ENCODE measurements at regions not wholly inside any gene's neighbourhood (a gene's known extent, or its start where the extent isn't known, plus 50 kb on each side); places are given as distances from the start of the nearest gene placed in this dataset.

DNA sequence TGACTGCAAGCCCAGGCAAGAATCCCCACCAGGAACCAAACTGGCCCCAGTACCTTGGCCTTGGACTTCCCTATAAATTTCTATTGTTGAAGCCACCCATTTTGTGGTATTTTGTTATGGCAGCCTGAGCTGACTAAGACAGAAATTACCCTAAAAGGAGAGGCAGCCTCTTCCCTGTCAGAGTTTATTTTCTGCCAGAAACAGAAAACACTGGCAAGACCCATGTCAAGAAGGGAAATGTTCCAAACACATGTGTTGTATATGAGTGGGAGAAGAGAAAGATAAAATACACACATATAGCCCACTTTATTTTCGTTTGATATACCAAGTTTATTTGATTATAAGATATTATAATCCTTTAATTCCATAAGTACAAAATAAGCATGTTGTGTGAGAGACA, 225.1 kb upstream of the FSHR start:
- no peak overlapping the region for H3K4me2 ChIP-seq (ENCODE audit: insufficient read depth, insufficient read length, low read length)
- no peaks in the 10 kb centered on the region for H3K23me2 ChIP-seq (ENCODE audit: insufficient read length, low read depth, low read length, poor library complexity, severe bottlenecking)
- H3K4me1 ChIP-seq (ENCODE audit: insufficient read depth, low read length): no peaks in the 10 kb centered on the region; the same call in 1 of the 2 replicates
- H3K4ac ChIP-seq (ENCODE audit: low read depth, low read length): no peak overlapping the region
- H2BK120ac ChIP-seq (ENCODE audit: low read depth, low read length, poor library complexity, severe bottlenecking): no peak overlapping the region
- H4K8ac ChIP-seq (replicated peaks; ENCODE audit: insufficient read length, low read depth, low read length): no peak overlapping the region
- Mint-ChIP-seq H3K27ac (no peak overlapping the region), H3K4me3 (no peak overlapping the region), H3K4me1 (peaks cover 7 to 18% of the 10 kb centered on the region in 2 experiments), H3K9me3 (peaks cover 0 to 3% of the 10 kb centered on the region in 2 experiments; a peak in 1 of 5 replicates), H3K27me3 (ENCODE audit: low read depth) (no peaks in the 10 kb centered on the region), H3K36me3 (ENCODE audit: insufficient read depth in 1 of 3, low read depth in 3 of 3) (no peaks in the 10 kb centered on the region)
- H2BK5ac ChIP-seq (ENCODE audit: insufficient read length, low read length): no peak overlapping the region
- H3K18ac ChIP-seq (ENCODE audit: insufficient read length, low read depth, low read length): no peak overlapping the region
- H2BK15ac ChIP-seq (ENCODE audit: low read depth, low read length): no peak overlapping the region
- no peaks in the 10 kb centered on the region for H3K27me3 ChIP-seq (ENCODE audit: insufficient read depth, low read length)
- no peak overlapping the region for H2BK12ac ChIP-seq (ENCODE audit: insufficient read length, low read depth, low read length)
- no peak overlapping the region for H2BK20ac ChIP-seq (ENCODE audit: low read depth, low read length, poor library complexity, severe bottlenecking)
- no peak overlapping the region for H3K27ac ChIP-seq (ENCODE audit: insufficient read length, low read depth, low read length)
- H3K9me3 ChIP-seq (ENCODE audit: control insufficient read depth, low read depth, low read length): no peaks in the 10 kb centered on the region
- DNase-seq: no peak
- no peak overlapping the region for H4K91ac ChIP-seq (ENCODE audit: insufficient read length, low read depth, low read length)
- no peak overlapping the region for H2AK5ac ChIP-seq (ENCODE audit: insufficient read length, low read length)
- H3K23ac ChIP-seq (ENCODE audit: insufficient read length, low read depth, low read length): no peak overlapping the region
- TF ChIP-seq, protein P1, sequence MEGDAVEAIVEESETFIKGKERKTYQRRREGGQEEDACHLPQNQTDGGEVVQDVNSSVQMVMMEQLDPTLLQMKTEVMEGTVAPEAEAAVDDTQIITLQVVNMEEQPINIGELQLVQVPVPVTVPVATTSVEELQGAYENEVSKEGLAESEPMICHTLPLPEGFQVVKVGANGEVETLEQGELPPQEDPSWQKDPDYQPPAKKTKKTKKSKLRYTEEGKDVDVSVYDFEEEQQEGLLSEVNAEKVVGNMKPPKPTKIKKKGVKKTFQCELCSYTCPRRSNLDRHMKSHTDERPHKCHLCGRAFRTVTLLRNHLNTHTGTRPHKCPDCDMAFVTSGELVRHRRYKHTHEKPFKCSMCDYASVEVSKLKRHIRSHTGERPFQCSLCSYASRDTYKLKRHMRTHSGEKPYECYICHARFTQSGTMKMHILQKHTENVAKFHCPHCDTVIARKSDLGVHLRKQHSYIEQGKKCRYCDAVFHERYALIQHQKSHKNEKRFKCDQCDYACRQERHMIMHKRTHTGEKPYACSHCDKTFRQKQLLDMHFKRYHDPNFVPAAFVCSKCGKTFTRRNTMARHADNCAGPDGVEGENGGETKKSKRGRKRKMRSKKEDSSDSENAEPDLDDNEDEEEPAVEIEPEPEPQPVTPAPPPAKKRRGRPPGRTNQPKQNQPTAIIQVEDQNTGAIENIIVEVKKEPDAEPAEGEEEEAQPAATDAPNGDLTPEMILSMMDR (conservative IDR thresholded peaks at IDR 0.05): no peak
- H3K14ac ChIP-seq (ENCODE audit: insufficient read depth, low read length): no peak overlapping the region
- H3T11ph ChIP-seq (ENCODE audit: low read length): no peak overlapping the region
- H3K56ac ChIP-seq (ENCODE audit: insufficient read length, low read depth, low read length): no peak overlapping the region
- H3K79me1 ChIP-seq (ENCODE audit: insufficient read depth, low read depth, low read length, poor library complexity, severe bottlenecking): no peaks in the 10 kb centered on the region
- no peak overlapping the region for H3K9ac ChIP-seq (ENCODE audit: extremely low read depth, insufficient read length, low read length)
- no CpG with 5 or more reads among the region's 1 CpG for WGBS (ENCODE audit: extremely low coverage, insufficient read length, low lambda C conversion rate)
- H2AFZ ChIP-seq (ENCODE audit: low read length): no peak overlapping the region
- no peaks in the 10 kb centered on the region for H4K20me1 ChIP-seq (ENCODE audit: control insufficient read depth, insufficient read depth, insufficient read length)
- H3K79me2 ChIP-seq (ENCODE audit: insufficient read depth, low read length): no peaks in the 10 kb centered on the region
- no peak overlapping the region for H4K5ac ChIP-seq (ENCODE audit: insufficient read length, low read depth, low read length)
